ENCODE measurements at regions not wholly inside any gene's neighbourhood (a gene's known extent, or its start where the extent isn't known, plus 50 kb on each side); places are given as distances from the start of the nearest gene placed in this dataset.

- TF ChIP-seq REST (IDR thresholded peaks at IDR 0.05; ENCODE audit: insufficient read depth in 1 of 2, low read depth in 2 of 2, low read length in 2 of 2) (no peak), FOXP2 (optimal IDR thresholded peaks at IDR 0.05; ENCODE audit: borderline replicate concordance, extremely low read depth, extremely low read length, insufficient read depth) (no peak), POLR2AphosphoS5 (IDR thresholded peaks at IDR 0.05; ENCODE audit: low read depth, low read length) (no peak), SIN3A (IDR thresholded peaks at IDR 0.05; ENCODE audit: borderline replicate concordance, insufficient read depth, low read length) (no peak), TAF1 (IDR thresholded peaks at IDR 0.05; ENCODE audit: borderline replicate concordance, insufficient read depth, low read length) (no peak)
Observed at GRCh38 chr15:70518201-70519003, 245.0 kb downstream of the UACA start.

GRCh38 chr15:70517194-70517590 is 246.2 kb downstream of the UACA start:
- TF ChIP-seq FOXP2 (optimal IDR thresholded peaks at IDR 0.05; ENCODE audit: borderline replicate concordance, extremely low read depth, extremely low read length, insufficient read depth) (no peak), REST (IDR thresholded peaks at IDR 0.05; ENCODE audit: insufficient read depth in 1 of 2, low read depth in 2 of 2, low read length in 2 of 2) (no peak), SIN3A (IDR thresholded peaks at IDR 0.05; ENCODE audit: borderline replicate concordance, insufficient read depth, low read length) (no peak), POLR2AphosphoS5 (IDR thresholded peaks at IDR 0.05; ENCODE audit: low read depth, low read length) (no peak), TAF1 (IDR thresholded peaks at IDR 0.05; ENCODE audit: borderline replicate concordance, insufficient read depth, low read length) (no peak)

GRCh38 chr15:70516408-70517193 is 246.8 kb downstream of the UACA start:
- TF ChIP-seq REST (IDR thresholded peaks at IDR 0.05; ENCODE audit: insufficient read depth in 1 of 2, low read depth in 2 of 2, low read length in 2 of 2) (no peak), POLR2AphosphoS5 (IDR thresholded peaks at IDR 0.05; ENCODE audit: low read depth, low read length) (no peak), TAF1 (IDR thresholded peaks at IDR 0.05; ENCODE audit: borderline replicate concordance, insufficient read depth, low read length) (no peak), SIN3A (IDR thresholded peaks at IDR 0.05; ENCODE audit: borderline replicate concordance, insufficient read depth, low read length) (no peak), FOXP2 (optimal IDR thresholded peaks at IDR 0.05; ENCODE audit: borderline replicate concordance, extremely low read depth, extremely low read length, insufficient read depth) (no peak)

- no peak for TF ChIP-seq SIN3A (IDR thresholded peaks at IDR 0.05; ENCODE audit: borderline replicate concordance, insufficient read depth, low read length)
- TF ChIP-seq REST (IDR thresholded peaks at IDR 0.05; ENCODE audit: insufficient read depth in 1 of 2, low read depth in 2 of 2, low read length in 2 of 2), result no peak
- TF ChIP-seq POLR2AphosphoS5 (IDR thresholded peaks at IDR 0.05; ENCODE audit: low read depth, low read length), result no peak
- no peak for TF ChIP-seq TAF1 (IDR thresholded peaks at IDR 0.05; ENCODE audit: borderline replicate concordance, insufficient read depth, low read length)
- no peak for TF ChIP-seq FOXP2 (optimal IDR thresholded peaks at IDR 0.05; ENCODE audit: borderline replicate concordance, extremely low read depth, extremely low read length, insufficient read depth)
Observed at GRCh38 chr15:70514251-70514650, 249.1 kb downstream of the UACA start.
